AG08396 (cell line): ENCODE measurements at regions not wholly inside any gene's neighbourhood (a gene's known extent, or its start where the extent isn't known, plus 50 kb on each side); places are given as distances from the start of the nearest gene placed in this dataset.

Source experiments
- DNase-seq: peaks from one replicate; pipeline ENCODE4 v3.0.0; 2012; ENCODE audit warnings: low spot score, mixed read lengths

GRCh38 chr1:208419746-208420420 lies 175.7 kb upstream of the PLXNA2 start:
- DNase-seq = no peak

GRCh38 chr1:208420696-208421095 lies 176.5 kb upstream of the PLXNA2 start:
- no peak for DNase-seq

DNA sequence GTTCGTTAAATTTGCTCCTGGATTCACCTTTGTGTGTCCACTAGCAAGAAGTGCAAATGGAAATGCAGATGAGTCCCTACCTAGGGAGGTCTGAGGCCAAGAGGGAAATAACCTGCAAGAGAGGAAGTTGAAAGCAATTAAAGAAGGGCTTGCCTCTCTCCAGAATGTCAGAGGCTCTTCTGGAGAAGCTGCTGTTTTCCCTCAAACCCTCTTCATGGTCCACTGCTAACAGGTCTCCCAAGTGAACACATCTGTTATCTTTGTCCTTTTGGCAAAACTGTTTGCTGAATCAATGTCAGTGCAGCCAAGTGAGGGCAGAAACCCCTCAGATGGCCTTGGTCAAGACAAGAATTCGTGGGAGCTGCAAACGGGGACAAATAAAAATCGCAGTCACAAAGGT lies 177.3 kb upstream of the PLXNA2 start:
- DNase-seq = no peak

GRCh38 chr1:208423526-208423925 lies 179.3 kb upstream of the PLXNA2 start:
- no peak for DNase-seq

DNA sequence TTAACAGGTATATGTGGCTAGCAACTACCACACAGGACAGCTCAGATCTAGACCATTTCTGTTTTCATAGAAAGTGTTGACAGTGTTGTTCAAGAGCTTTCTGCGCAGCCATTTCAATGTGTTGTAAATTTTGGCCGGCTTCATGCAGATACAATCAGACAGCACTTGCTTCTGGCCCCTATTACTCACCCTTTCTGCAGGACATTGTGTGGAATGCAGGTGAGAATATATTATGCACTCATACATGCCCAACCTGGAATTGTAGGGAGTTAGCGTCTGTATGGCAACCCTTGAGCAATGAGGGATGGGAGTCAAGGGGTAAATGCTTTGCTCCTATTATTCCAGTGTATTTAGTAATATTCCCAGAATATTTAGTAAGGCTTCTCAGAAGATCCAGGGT lies 180.9 kb upstream of the PLXNA2 start:
- DNase-seq = no peak

GRCh38 chr1:208430220-208430619 lies 186.0 kb upstream of the PLXNA2 start:
- no peak for DNase-seq

- DNase-seq = peak; percentile 20
Observed at GRCh38 chr1:208431721-208432120, 187.5 kb upstream of the PLXNA2 start.

- DNase-seq = no peak
Observed at GRCh38 chr1:208432346-208432745, 188.2 kb upstream of the PLXNA2 start.

DNA sequence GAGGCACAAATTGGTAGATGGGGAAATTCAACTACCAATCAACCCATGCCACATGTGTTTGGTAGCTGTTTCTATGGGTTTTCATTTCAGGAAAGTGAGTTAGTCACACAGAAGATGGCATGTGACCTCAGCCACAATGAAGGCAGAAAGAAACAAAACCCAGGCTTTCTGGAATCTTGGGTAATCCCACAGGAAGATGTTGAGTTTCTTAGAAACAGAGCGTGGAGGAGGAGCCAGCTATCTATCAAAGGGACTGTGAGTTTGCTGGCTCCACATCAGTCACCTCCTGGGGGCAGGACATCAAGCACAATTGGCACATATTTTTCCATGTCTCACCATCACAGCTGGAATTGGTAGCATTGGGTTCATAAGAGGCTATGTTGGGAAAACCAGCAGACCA lies 188.9 kb upstream of the PLXNA2 start:
- no peak for DNase-seq

DNA sequence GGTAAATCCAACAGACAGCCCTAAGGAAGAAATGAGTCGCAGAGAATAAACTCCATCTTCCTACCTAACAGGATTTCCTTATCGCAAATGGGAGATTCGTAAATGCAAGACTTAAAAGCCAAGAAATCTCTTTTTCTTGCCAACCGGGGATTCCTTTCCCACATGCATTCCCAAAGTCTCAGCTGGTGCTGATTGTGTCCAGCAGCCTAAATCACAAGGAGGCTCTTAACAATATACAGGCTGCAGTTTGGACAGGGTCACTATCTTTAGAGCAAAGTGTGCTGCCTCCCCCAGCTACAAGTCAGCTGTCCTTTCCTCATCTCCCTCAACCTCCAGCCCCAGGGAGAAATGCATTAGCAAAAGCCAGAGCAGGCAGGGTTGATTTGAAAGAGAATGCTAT lies 189.8 kb upstream of the PLXNA2 start:
- no peak for DNase-seq

DNA sequence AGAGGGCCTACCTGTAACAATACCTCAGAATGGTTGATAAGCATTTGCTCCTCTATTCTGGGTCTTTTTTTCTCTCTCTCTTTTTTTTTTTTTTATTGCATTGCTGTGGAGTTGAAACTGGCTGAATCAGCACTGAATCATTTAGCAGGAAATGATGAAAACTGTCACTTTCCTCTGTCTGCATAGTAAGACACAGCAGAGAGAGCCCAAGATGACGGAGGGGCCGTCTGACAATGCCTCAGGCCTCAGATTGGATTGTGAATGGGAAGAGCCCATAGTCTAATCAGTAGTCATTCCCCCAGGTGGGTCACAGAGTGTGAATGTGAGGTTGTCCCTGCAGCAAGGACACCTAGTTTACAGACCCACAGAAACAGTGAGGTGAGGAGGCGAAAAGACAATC lies 193.2 kb upstream of the PLXNA2 start:
- peak; percentile 8 for DNase-seq

GRCh38 chr1:208438112-208438699 lies 194.0 kb upstream of the PLXNA2 start:
- DNase-seq = no peak

- DNase-seq = no peak
Observed at GRCh38 chr1:208445758-208446203, 201.6 kb upstream of the PLXNA2 start.

GRCh38 chr1:208446271-208446691 lies 202.1 kb upstream of the PLXNA2 start:
- no peak for DNase-seq

DNA sequence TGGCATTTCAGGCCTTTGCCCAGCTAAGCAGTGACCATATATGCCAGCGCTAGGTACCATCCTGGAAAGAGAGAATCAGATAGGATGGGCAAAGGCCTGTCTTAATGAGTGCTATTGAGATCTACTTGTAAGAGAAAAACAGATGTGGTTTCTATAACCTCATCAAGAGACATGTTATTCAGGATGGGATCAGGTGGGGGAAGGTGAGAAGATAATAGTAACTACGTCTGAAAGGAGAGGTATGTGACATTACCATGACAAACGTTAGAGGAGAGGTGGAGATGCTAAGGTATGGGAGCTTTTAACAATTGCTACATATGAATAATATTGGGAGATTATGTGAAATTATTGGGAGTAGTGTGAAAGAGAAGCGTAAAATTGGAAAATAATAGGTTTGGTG lies 204.2 kb upstream of the PLXNA2 start:
- no peak for DNase-seq

DNA sequence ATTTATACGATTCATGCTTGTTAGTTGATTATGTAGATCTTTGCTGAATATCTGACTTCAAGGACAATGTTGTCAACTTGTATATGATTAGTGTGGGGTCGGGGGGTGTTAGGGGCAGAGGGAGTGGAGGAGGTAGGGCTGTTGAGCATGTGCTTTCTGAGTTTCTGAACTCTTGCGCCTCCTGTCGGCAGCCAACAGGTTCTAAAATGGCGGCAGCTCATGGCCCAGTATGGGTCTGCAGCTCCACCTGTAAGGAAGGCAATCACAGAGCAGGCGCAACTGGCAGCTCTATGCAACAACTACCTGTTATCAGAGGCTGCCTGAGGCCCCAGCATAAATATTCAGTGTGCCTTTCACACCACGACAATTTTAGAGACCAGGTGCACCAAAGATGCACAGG lies 205.8 kb upstream of the PLXNA2 start:
- DNase-seq = no peak

GRCh38 chr1:208450958-208451357 lies 206.8 kb upstream of the PLXNA2 start:
- DNase-seq = no peak

DNA sequence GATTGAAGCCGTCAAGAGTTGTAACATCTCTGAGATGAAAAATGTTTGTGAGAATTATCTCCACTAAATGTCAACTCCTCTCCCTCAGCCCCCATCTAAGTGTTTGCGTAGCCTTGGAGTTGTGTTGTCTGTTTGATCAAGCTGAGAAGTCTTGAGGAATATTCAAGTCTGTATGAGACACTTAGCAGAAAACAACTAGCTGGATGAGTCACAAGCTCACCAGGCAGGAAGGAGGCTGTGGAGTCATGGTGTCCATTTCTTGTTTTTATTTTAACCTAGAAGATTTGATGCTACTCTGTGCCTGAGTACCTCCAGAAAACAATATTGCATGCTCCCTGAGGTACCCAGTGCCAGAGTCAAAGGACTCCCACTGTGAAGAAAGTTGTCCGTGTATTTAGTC lies 211.6 kb upstream of the PLXNA2 start:
- DNase-seq = peak; percentile 12

DNA sequence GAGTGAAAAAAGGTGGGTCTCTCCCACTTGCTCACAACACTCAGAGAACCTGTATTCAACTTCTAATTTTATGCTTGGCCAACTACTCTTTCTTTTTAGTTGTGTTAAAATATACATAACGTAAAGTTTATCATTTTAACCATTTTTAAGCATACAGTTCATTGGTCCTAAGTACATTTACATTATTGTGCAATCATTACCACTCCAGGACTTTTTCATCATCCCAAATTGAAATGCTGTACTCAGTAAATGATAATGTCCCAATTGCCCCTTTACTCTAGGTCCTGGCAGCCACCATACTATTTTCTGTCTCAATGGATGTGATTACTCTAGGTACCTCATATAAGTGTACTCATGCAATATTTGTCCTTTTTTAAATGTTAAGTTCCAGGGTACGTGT lies 212.3 kb upstream of the PLXNA2 start:
- DNase-seq = no peak

GRCh38 chr1:208460823-208461222 lies 216.6 kb upstream of the PLXNA2 start:
- no peak for DNase-seq

DNA sequence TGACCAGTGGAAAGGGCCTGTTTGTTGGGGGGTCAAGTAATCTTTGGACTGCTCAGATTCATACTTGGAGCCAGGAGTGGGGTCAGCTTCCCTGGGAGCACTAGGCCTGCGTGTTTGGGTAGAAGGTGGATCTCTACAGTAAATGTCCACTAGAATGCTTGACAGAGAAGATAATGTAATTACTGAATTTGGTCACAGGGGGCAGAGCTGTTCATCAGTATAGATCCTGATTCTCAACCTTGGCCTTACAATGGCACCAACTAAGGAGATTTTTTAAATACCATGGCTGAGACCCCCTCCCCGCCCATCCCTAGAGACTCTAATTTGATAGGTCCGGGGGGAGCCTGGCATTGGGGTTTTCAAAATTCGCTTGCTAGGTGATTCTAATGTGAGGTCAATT lies 217.5 kb upstream of the PLXNA2 start:
- DNase-seq = no peak

GRCh38 chr1:208462761-208463160 lies 218.6 kb upstream of the PLXNA2 start:
- no peak for DNase-seq

- DNase-seq = no peak
Observed at GRCh38 chr1:208465266-208465665, 221.1 kb upstream of the PLXNA2 start.
